ENCODE measurements at regions not wholly inside any gene's neighbourhood (a gene's known extent, or its start where the extent isn't known, plus 50 kb on each side); places are given as distances from the start of the nearest gene placed in this dataset.
A peak's percentile ranks its signal among the peaks of the same experiment; 100 is the strongest.

DNA sequence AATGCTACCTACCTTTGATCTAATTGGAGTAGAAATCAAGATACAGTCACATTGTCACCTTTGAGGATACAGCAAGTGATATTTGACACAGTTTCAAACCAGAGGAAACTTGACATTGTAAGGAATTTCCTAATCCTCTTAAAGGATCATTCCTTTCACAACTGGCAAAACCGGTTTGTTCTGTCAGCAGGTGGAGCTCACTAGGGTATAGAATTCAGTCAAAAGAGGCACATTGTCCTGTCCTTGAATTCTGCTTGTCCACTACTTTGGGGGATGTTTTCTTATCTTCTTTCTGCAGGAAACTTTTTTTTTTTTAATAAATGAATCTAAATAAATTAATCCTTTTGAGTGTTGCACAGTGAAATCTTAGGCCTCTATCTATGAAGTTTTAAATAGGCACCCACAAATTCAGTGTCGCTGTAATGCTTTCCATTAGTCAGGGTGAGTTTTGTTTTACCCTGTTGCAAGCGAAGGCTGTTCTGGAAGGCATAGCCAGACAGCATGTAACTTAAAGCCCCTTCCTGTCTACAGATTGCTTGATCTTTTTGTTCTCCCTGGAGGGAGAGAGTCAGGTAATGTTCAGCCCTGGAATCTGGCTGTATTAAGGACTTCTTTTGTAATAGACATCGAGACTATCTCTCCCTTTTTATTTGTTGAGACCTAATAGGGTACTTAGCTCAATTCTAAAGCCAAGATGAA, 285.0 kb upstream of the RGS6 start:
- no peak for DNase-seq
- H3K27me3 Mint-ChIP-seq (ENCODE audit: low read depth, poor library complexity), result peaks cover 3% of the 10 kb centered on the region
- TF ChIP-seq, protein P1, sequence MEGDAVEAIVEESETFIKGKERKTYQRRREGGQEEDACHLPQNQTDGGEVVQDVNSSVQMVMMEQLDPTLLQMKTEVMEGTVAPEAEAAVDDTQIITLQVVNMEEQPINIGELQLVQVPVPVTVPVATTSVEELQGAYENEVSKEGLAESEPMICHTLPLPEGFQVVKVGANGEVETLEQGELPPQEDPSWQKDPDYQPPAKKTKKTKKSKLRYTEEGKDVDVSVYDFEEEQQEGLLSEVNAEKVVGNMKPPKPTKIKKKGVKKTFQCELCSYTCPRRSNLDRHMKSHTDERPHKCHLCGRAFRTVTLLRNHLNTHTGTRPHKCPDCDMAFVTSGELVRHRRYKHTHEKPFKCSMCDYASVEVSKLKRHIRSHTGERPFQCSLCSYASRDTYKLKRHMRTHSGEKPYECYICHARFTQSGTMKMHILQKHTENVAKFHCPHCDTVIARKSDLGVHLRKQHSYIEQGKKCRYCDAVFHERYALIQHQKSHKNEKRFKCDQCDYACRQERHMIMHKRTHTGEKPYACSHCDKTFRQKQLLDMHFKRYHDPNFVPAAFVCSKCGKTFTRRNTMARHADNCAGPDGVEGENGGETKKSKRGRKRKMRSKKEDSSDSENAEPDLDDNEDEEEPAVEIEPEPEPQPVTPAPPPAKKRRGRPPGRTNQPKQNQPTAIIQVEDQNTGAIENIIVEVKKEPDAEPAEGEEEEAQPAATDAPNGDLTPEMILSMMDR (IDR thresholded peaks at IDR 0.05), result no peak
- no peak overlapping the region for H3K4me3 Mint-ChIP-seq
- peak overlapping the region; percentile 29 for H3K27ac Mint-ChIP-seq
- peaks cover 55% of the 10 kb centered on the region for H3K9me3 Mint-ChIP-seq
- H3K36me3 Mint-ChIP-seq (ENCODE audit: low read depth), result peaks cover 68% of the 10 kb centered on the region
- peaks cover 3% of the 10 kb centered on the region for H3K4me1 Mint-ChIP-seq

DNA sequence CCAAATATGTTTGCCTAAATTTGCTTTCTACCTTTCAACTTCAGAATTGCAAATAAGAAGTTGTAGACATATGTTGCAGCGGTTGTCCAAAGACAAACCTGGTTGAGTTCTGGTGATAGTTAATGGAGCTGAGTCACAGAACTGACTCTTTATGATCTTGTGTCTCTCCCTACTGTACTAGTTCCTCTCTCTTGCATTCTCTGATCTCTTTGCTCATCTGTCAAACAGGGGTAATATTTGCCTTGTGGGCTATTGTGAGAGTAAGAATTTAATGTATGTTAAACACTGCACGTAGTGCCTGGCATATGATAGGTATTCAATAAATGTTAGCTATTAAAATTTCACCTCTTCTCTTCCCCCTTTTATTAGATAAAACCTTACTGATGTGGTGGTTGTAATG, 283.5 kb upstream of the RGS6 start:
- H3K4me1 Mint-ChIP-seq, result peaks cover 3% of the 10 kb centered on the region

DNA sequence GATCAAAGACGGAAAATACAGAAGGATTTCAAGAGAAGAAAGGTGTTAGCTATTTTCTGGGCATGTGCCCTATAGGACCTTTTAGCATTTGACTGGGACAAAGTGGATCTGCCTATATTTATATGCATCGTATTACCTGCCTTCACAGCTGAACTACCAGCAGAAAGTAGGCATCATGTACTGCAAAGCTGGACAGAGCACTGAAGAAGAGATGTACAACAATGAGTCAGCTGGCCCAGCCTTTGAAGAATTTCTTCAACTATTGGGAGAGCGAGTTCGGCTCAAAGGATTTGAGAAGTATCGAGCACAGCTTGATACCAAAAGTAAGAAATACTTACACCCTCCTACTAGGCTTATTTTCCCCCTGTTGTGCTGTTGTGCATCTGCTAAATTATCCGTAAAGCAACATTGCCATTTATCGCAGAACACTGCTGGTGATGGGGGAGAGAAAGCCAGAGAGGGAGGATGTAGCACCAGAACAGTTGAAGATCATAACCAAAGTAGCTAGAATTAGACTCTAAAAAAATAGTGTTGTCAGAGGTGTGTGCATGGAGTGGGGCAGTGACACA, 282.0 kb upstream of the RGS6 start:
- TF ChIP-seq, protein P1 (IDR thresholded peaks at IDR 0.05), result no peak
- peaks cover 3% of the 10 kb centered on the region for H3K27me3 Mint-ChIP-seq (ENCODE audit: low read depth, poor library complexity)
- peaks cover 41% of the 10 kb centered on the region for H3K9me3 Mint-ChIP-seq
- no peak for DNase-seq
- no peak overlapping the region for H3K4me3 Mint-ChIP-seq
- H3K4me1 Mint-ChIP-seq, result peaks cover 3% of the 10 kb centered on the region
- peaks cover 73% of the 10 kb centered on the region for H3K36me3 Mint-ChIP-seq (ENCODE audit: low read depth)
- no peak overlapping the region for H3K27ac Mint-ChIP-seq

More for the DNA sequence above, 283.5 kb upstream of the RGS6 start:
- no peak overlapping the region for H3K4me3 Mint-ChIP-seq
- TF ChIP-seq, protein P1 (IDR thresholded peaks at IDR 0.05), result no peak
- peaks cover 3% of the 10 kb centered on the region for H3K27me3 Mint-ChIP-seq (ENCODE audit: low read depth, poor library complexity)
- H3K36me3 Mint-ChIP-seq (ENCODE audit: low read depth), result peaks cover 68% of the 10 kb centered on the region
- DNase-seq, result no peak
- peaks cover 54% of the 10 kb centered on the region for H3K9me3 Mint-ChIP-seq
- no peak overlapping the region for H3K27ac Mint-ChIP-seq

DNA sequence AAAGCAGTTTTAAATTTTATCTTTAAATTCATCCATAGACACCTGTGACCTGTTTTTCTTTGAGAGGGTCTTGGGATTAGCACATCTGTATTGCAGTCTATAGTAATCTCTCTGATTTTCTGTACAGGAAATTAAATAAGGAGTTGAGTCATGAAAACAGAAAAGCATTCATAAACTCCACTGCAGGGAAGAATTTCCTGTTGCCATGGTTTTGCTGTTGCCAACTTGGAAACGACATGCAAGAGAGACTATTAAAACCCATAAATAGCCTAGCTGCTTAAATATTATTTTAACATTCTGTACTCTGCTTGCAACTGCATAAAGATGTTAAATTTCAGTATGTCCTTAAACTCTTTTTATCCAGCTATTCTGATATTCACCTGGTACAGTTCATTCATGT, 281.0 kb upstream of the RGS6 start:
- no peak for DNase-seq
- Mint-ChIP-seq H3K4me3 (no peak overlapping the region), H3K27ac (no peak overlapping the region), H3K4me1 (peaks cover 3% of the 10 kb centered on the region), H3K36me3 (ENCODE audit: low read depth) (peaks cover 70% of the 10 kb centered on the region), H3K27me3 (ENCODE audit: low read depth, poor library complexity) (peaks cover 3% of the 10 kb centered on the region), H3K9me3 (peaks cover 38% of the 10 kb centered on the region)
- TF ChIP-seq, protein P1 (IDR thresholded peaks at IDR 0.05), result no peak

DNA sequence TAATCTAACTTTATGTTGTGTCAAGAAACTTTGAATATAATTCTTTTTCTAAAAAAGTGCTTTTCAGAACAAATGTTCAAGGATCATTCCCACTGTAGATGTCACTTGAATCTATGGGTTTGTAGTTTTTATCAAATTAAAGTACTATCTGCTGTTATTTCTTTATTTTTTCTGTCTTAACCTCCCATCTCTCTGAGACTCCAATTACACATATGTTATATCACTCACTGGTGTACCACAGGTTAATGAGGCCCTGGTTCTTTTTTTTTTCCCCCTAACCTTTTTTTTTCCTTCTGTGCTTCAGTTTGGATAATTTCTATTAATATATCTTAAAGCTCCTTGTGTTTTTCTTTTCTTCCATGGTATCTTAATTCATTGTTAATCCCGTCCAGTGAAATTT, 279.9 kb upstream of the RGS6 start:
- H3K27ac Mint-ChIP-seq, result no peak overlapping the region
- no peak for DNase-seq
- peaks cover 3% of the 10 kb centered on the region for H3K27me3 Mint-ChIP-seq (ENCODE audit: low read depth, poor library complexity)
- TF ChIP-seq, protein P1 (IDR thresholded peaks at IDR 0.05), result no peak
- peaks cover 63% of the 10 kb centered on the region for H3K36me3 Mint-ChIP-seq (ENCODE audit: low read depth)
- H3K4me3 Mint-ChIP-seq, result no peak overlapping the region
- H3K4me1 Mint-ChIP-seq, result peaks cover 3% of the 10 kb centered on the region
- peaks cover 32% of the 10 kb centered on the region for H3K9me3 Mint-ChIP-seq

DNA sequence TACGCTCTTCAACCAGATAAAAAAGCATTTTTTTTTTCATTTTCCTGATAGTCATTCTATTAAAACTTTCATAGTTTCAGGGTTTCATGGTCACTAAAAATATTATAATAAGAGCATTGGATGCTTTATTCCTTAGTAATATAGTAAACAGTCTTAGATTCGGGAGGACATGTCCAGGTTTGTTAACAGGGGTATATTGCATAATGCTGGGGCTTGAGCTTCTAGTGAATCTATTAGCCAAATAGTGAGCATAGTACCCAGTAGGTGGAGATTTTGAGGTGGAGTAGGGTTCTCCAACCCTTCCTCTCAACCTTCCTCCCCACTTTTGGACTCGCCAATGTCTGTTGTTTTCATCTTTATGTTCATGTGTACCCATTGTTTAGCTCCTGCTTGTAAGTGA, 277.4 kb upstream of the RGS6 start:
- H3K9me3 Mint-ChIP-seq, result peaks cover 32% of the 10 kb centered on the region

More for the DNA sequence above, 277.4 kb upstream of the RGS6 start:
- H3K27me3 Mint-ChIP-seq (ENCODE audit: low read depth, poor library complexity), result peaks cover 3% of the 10 kb centered on the region
- TF ChIP-seq, protein P1 (IDR thresholded peaks at IDR 0.05), result no peak
- H3K36me3 Mint-ChIP-seq (ENCODE audit: low read depth), result peaks cover 58% of the 10 kb centered on the region
- H3K4me3 Mint-ChIP-seq, result no peak overlapping the region
- no peak overlapping the region for H3K27ac Mint-ChIP-seq
- no peak for DNase-seq
- H3K4me1 Mint-ChIP-seq, result no peaks in the 10 kb centered on the region
